HG03095 (cell line): ENCODE measurements at regions not wholly inside any gene's neighbourhood (a gene's known extent, or its start where the extent isn't known, plus 50 kb on each side); places are given as distances from the start of the nearest gene placed in this dataset.
"Not testable (repeated sequence)": the region's sequence is repeated elsewhere in the genome, so short reads cannot be mapped to it uniquely, and the experiment has no call there.

Source experiments
- ATAC-seq: cut with Tn5 transposase; IDR thresholded peaks from one replicate; pipeline ENCODE4 v1.9.1; 2021; ENCODE audit warnings: moderate library complexity; ENCODE audit not compliant: unreplicated experiment

DNA sequence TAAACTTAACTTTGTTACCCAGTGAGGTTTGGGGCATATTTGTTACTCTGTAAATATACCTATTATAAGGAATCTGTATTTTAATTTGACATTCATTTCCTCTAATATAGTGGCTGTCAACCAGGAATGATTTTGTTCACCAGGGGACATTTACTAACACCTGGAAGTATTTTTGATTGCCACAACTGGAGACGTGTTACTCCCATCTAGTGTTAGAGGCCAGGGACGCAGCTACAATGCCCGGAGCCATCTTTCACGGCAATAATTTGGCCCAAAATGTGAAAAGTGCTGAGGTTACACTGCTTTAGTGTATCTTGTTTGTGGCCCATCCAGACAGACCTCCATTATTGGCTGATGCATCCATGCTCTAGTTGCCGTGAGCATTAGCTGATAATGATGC, 881.3 kb upstream of the ATXN7L3B start:
- ATAC-seq = no peak

DNA sequence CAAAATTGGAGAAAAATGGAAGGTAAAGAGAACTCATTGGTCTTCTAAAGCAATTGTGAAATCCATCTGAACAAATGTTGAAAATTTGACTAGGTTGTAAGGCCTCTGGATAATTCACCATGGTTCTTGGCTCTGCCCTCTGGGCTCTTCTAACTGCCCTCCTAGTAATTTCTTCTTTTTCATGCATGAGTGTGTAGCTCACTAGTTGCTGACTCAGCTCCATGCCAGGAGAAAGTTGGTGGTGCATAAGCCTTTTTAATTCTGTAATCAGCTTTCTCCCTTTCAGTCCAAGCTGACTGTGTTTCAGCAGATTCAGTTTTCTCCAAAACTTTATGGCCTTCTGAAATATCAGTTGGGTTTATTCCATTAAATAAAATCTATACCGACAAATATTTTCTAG, 877.8 kb upstream of the ATXN7L3B start:
- ATAC-seq = no peak

DNA sequence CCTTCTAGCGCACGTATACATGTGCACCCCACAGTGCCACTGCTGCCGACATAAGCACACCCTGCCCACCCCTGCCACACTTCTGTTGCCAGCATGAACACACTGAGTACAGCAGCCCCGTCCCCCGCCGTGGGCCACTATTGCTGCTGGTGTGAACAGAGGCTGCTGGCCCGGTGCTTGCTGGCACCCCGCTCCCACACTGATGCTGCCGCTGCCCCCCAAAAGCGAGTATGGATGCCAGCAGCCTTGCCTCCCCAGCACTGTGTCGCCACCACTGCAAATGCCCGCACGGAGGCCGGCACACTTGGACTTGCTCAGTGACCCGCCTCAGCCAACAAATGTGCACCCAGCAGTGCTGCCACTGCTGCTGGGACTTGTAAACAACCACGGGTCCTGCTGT, 872.4 kb upstream of the ATXN7L3B start:
- no peak for ATAC-seq

DNA sequence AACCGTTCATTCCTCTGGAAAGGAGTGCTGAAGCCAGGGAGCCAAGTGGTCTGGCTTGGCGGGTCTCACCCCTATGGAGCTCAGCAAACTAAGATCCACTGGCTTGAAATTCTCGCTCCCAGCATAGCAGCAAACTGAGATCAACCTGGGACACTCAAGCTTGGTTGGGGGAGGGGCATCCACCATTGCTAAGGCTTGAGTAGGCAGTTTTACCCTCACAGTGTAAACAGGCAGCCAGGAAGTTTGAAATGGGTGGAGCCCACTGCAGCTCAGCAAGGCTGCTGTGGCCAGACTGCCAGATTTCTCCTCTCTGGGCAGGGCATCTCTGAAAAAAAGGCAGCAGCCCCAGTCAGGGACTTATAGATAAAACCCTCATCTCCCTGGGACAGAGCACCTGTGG, 866.1 kb upstream of the ATXN7L3B start:
- ATAC-seq = not testable (repeated sequence)

DNA sequence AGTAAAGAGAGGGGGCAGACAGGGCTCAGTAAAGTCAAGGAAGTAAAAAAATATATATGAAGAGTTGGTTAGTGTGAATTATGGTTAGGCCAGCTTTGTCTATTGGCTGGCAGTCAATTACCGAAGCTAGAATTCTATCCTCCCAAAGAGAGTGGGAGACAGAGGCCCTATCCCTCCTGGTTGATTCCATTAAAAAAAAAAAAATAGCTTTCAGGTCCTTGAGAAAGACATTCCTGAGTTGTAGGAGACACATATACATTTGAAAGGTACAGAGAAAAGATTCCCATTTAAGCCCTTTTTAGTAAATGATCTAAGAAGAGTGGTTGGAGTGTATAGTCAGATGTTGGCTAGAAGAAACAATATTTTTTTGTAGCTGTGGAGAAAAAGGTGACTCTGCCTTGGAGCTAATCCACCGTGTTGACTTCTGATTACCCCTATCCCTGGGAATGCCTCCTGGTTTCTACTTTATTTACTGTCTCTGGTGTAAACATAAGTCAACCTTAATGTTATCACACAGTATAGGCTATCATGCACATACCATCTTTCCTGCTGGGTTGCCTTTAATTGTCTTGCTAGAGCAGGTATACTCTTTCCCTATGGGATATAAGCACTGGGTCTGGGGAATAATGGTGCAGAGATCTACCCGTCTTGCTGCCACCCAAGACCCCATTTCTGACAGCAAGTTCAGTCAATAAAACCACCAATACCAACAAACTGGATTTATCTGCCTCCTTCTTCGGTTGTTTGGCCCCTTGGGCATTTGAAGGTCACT, 859.9 kb upstream of the ATXN7L3B start:
- no peak for ATAC-seq

DNA sequence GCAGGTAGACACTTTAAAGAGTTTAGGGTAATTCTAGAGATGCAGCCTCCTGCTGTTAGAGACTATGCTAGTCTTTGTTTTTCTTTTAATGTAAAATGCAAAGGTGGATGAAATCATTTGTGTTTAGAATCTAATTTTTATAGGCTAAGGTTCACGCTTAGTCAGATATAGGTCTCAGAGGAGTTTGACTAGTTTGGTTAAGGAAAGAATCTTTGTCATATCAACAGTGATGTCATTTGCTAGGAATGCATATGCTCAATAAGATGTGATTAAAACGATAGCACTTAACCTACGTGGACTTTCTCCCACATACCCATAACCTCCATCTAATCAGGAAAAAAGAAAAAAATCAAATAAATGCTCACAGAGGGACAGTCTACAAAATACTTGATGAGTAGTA, 859.3 kb upstream of the ATXN7L3B start:
- no peak for ATAC-seq

DNA sequence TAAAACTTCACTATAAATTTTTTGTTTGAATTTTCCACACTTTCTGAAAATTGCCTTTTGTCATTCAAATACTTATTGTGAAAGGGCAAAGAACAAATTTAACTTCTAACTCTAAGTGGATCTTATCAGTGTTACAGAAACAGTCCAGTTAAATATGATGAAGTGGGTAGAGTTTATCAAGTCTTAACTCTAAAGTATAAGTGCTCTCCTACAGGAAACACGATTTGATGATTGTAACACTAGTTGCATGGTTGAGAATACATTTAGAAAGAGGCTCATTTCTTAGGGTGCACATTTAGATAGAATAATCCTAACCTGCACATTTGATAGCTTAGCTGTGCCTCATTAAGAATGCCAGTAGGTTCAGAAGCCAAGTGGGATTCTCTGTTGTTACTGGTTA, 838.3 kb upstream of the ATXN7L3B start:
- no peak for ATAC-seq

DNA sequence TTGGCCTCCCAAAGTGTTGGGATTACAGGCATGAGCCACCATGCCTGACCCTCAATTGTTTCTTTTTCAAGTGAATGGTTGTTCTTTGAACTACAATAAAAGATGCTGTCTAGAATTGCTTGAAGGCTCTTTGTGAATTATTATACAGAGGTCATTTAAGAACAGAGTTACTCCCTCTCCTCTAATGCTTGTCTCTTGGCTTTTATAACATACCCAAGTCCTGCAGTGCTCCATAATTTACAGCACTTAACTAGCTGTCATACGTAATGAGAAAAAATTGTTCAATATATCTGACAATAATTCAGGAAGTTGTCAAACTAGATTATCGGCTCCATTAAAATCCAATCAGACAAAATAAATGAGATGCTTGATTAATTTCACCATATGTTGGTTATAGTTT, 823.0 kb upstream of the ATXN7L3B start:
- no peak for ATAC-seq

DNA sequence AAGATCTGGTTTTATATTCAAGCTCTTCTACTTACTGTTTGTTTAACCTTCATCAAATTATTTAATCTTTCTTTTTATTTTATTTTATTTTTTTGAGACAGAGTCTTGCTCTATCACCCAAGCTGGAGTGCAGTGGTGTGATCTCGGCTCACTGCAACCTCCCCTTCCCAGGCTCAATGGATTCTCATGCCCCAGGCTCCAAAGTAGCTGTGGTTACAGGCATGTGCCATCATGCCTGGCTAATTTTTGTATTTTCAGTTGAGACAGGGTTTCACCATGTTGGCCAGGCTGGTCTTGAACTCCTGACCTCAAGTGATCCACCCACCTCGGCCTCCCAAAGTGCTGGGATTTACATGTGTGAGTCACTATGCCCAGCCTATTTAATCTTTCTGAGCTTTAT, 821.5 kb upstream of the ATXN7L3B start:
- not testable (repeated sequence) for ATAC-seq

DNA sequence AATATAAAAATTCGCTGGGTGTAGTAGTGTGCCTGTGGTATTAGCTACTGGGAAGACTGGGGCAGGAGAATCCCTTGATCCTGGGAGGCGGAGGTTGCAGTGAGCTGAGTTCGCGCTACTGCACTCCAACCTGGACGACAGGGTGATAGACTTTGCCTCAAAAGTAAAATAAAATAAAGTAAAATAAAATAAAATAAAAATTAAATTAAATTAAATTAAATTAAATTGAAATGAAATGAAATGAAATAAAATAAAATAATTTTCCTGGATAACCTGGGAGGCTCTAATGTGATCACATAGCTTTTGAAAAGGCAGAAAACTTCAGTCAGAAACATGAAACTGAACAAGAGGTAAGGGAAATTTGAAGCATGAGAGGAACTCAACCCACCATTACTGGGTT, 818.4 kb upstream of the ATXN7L3B start:
- ATAC-seq = no peak

DNA sequence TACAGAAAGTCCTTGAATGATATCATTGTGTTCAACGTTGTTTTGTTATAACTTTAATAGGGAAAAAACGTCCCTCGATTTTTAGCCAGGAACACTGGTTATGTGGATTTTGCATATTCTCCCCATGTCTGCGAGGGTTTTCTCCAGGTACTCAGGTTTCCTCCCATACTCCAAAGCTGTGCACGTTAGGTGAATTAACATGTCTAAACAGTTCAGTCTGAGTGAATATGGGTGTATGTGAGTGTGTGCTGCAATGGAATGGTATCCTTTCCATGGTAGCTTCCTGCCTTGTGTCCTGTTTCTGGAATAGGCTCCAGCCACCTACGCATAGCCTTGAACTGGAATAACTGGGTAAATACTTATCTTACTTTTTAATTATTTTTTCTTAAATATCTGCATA, 810.8 kb upstream of the ATXN7L3B start:
- ATAC-seq = no peak

DNA sequence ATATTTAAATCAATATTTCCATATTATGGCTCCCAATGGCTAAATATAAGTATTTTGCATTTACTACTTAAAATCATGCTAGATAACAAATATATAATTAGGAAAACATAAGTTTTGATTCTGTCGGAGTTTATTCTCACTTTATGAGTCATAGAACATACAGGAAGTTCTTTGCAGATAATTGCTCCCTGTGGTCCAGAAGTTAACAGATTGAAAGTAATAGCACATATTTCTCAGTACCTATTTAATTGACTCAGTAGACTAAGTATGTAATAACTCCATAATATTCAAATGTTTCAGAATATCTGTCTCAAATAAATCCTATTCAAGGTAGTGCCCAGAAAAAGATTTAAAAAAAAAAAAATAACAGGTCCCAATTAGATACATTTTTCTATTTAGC, 806.0 kb upstream of the ATXN7L3B start:
- ATAC-seq = no peak

DNA sequence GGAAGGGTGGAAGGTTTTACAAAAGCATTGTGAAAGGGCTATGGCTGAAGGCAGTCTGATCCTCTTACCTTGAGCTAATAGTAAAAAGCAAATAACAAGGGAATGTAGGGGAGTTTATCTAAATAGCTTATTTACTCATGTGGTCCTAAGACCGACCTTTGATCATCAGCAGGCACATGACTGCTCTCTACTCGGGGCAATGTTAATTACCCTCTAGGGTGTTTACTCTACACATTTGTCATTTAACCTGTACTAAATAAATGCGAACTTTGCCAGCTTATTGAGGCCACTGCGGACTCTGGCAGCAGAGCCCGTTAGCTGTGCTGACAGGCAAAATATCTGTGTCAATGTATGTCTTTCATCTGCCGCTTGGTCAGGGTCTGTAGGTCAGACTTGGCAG, 768.3 kb upstream of the ATXN7L3B start:
- no peak for ATAC-seq

DNA sequence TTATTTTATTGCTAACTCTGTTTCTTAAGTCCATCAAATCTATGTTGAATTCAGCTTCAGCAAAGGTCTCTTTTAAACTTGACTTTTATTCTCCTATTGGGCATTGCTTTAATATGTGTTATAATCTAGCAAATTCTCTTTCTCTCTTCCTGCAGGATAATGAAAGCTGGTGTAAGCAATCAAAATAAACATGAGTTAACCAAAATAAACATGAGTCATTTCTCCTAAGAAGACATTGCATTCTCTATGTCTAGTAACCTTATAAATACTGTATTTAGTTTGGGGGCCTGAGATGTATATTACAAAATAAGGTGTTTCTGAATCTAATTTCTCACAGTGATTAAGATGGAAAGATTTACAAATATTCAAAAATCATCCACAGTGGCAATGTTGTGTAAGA, 739.1 kb upstream of the ATXN7L3B start:
- ATAC-seq = no peak

DNA sequence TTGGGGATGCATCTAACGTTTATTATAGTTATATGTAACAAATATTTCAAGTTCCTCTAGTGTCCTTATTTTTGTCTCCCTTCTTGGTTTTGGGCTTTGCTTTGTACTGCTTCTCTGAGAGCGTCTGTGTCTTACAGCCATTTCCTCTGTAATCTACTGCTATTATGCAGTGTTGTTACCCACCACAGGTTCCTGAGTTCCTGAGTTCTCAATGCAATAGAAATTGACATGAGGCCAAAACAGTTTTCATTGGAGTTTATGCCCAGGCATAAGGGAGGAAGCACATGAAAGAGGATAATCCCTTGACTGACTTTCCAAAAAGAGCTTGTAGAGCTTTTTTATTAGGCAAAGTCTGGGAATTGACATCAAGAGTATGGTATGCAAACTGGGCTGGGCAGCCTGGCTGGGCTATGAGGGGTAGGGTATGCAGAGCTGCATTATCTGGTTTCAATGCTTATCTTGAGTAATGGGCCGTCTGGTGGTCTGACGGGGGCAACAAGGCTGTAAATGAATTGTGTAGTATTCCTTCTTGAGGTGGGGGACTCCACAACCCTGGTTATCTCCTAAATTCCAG, 722.5 kb upstream of the ATXN7L3B start:
- no peak for ATAC-seq

DNA sequence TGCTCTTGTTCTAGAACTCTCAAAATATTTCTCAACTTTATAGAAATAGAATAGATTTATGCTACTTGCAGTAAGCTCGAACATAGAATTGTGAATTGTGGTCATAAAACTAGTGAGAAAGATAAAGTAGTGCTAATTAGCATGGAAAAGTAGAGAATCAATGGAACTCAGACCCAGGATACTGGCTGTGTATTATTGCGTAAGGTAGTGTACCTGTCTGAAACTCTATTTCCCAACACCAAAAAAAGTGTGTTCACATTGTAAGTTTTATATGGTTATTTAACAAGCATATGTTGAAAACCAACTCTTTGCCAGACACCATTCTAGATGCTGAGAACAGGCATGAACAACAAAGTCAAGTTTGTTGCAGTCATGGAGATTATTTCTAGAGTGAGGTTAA, 720.5 kb upstream of the ATXN7L3B start:
- no peak for ATAC-seq

DNA sequence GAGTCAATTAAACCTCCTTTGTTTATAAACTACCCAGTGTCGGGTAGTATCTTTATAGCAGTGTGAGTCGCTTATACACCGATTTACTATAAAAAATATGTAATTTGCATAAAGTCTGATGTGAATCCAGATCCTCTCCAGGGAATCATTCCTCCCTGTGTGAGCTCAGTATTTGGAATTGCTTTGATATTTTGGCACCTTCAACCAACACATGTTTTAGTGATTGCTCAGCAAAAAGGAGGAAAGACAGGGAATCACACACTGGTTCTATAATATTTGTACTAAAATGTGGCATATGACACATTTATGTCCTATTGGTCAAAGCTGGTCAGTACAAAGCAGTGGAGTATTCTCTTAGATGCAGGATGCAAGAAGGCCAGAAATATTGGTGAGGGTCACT, 703.9 kb upstream of the ATXN7L3B start:
- ATAC-seq = no peak

DNA sequence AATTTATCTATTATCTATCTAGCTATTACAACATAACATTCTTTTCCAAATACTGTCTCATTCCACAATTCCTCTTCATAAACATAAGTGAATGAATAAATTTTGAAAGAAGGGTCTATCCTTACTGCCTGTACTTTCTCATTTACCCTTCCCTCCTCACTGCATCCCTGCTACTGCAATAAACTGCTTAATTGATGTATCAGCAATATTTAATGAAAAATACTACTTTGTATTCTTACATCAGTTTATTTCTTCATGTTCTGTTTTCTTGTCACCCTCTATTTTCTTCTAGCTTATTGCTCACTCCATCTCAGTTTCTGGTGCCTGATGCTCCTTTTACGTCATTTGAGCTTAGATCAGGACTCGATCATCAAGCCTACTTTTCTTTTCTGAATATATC, 695.7 kb upstream of the ATXN7L3B start:
- no peak for ATAC-seq

DNA sequence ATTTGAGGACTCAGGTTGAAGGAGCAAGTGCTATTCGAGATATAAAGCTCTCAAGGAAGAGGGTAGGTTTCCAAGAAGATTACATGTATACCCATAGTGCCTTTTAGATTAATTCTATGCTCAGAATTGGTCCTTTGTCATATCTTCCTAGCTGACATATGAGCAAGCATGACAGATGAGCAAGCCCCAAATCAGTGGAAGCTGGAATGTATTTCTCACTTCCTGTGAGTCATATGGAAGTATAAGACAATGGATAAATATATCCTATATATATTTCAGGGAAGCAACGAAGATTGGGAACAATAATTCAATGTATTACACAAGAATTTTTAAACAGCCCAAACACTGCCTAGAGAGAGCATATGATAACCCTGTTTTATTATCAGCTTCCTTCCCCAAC, 674.1 kb upstream of the ATXN7L3B start:
- ATAC-seq = no peak

DNA sequence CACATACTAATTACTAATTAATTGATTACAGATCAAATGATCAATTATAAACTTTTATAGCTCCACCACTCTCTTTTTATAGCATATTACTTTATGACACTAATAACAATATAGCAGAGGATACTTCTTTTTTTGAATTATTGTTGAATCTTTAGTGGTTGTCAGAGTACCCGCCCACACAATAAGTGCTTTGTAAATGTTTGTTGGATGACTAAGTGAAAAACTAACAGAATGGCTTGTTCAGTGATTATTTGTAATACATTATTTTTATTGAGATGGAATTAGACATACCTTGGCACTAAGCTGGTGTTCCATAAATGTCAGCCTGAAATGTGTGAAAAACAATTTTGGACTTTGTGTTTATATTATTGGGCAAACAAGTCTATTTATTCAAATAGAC, 670.5 kb upstream of the ATXN7L3B start:
- no peak for ATAC-seq

DNA sequence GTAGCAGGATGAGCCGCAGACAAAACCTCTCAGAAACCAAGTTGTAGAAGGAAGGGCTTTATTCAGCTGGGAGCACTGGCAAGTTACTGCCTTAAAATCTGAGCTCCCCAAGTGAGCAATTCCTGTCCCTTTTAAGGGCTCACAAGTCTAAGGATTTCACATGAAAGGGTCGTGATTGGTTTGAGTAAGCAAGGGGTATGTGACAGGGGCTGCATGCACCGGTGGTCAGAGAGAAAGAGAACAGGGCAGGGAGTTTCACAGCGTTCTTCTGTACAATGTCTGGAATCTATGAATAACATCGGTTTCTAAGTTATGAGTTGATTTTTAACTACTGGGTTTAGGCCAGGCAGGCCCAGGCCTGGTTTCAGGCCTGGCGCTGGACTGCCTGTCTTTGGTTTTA, 660.3 kb upstream of the ATXN7L3B start:
- ATAC-seq = not testable (repeated sequence)

DNA sequence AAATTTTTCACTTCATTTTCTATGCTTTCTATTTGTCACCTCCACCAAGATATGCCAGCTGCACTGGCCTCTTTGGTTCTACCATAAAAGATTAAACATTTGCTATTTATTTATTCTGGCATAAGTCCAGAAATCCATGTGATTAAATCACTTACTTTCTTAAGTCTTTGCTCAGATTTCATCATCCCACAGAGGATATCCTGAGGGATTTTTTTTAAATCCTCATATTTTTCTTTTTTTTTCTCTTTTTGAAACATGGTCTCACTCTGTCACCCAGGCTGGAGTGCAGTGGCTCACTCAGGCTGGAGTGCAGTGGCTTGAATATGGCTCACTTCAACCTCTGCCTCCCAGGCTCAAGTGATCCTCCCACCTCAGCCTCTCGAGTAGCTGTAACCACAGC, 645.4 kb upstream of the ATXN7L3B start:
- ATAC-seq = no peak

DNA sequence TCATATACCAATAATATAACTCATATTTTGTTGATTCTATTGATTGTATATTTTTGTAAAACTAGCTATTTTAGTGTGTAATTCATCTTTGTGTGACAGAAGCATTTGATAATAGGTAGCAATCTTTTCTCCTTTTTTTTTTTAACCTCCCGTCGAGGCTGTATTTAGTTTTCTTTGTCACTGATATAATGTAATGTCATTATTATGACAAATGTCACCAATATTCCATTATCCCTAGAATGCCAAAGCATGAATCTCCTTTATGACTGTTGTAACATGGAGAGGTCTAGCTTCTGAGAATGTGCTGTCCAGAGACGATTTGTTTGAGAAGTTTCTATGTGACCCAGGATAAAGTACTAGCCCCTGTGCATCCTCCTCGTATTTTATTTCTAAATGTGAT, 639.0 kb upstream of the ATXN7L3B start:
- no peak for ATAC-seq
